Brain microvascular endothelial cell (primary cell): ENCODE measurements at regions not wholly inside any gene's neighbourhood (a gene's known extent, or its start where the extent isn't known, plus 50 kb on each side); places are given as distances from the start of the nearest gene placed in this dataset.

Source experiments
- DNase-seq: peaks from one replicate; pipeline ENCODE4 v3.0.0-alpha.2; 2020
- H3K27ac ChIP-seq: fragments of 250-450 bp; sonication (Bioruptor Pico); 2 replicates; pipeline ENCODE4 v1.5.1; 2020; ENCODE audit warnings: mild to moderate bottlenecking, moderate library complexity
- H3K27me3 ChIP-seq: fragments of 250-450 bp; sonication (Bioruptor Pico); replicated peaks from 2 replicates; pipeline ENCODE4 v1.5.1; 2020; ENCODE audit warnings: mild to moderate bottlenecking
- H3K36me3 ChIP-seq: fragments of 250-450 bp; sonication (Bioruptor Pico); replicated peaks from 2 replicates; pipeline ENCODE4 v1.5.1; 2020; ENCODE audit warnings: mild to moderate bottlenecking
- H3K4me3 ChIP-seq: 2 replicates; pipeline ENCODE4 v1.5.1; 2011; ENCODE audit warnings: low read depth, mild to moderate bottlenecking, control low read depth, low read length, moderate library complexity
- CTCF ChIP-seq: IDR thresholded peaks from 2 replicates; pipeline ENCODE4 v1.5.1; 2011; ENCODE audit warnings: low read depth, mild to moderate bottlenecking, moderate library complexity, low read length, control low read depth, inconsistent platforms; ENCODE audit errors: missing control alignments
- in situ Hi-C: cut with HindIII; loops from 2 replicates; pipeline ENCODE4 v1.10.0; 2017; ENCODE audit warnings: low sequenced_read_pairs, low pct_ligation_motif_present

- in situ Hi-C loops = no loop called here
- H3K27ac ChIP-seq = no peak overlapping the region
- DNase-seq = no peak
- no peaks in the 10 kb centered on the region for H3K36me3 ChIP-seq
- no peaks in the 10 kb centered on the region for H3K27me3 ChIP-seq
- H3K4me3 ChIP-seq = no peak overlapping the region
- no peak for TF ChIP-seq CTCF
Observed at GRCh38 chr2:200044453-200044852, 89.1 kb downstream of the MAIP1 start.

GRCh38 chr2:200048421-200048820 is 93.0 kb downstream of the MAIP1 start:
- Histone ChIP-seq H3K36me3 (no peaks in the 10 kb centered on the region), H3K27me3 (no peaks in the 10 kb centered on the region), H3K4me3 (no peak overlapping the region), H3K27ac (no peak overlapping the region)
- in situ Hi-C loops = no loop called here
- no peak for DNase-seq
- TF ChIP-seq CTCF = no peak

GRCh38 chr2:200049086-200049485 is 93.7 kb downstream of the MAIP1 start:
- H3K27ac ChIP-seq = no peak overlapping the region
- in situ Hi-C loops = no loop called here

GRCh38 chr2:200050921-200051610 is 95.7 kb downstream of the MAIP1 start:
- H3K27ac ChIP-seq = no peak overlapping the region
- H3K4me3 ChIP-seq = no peak overlapping the region
- no peak for TF ChIP-seq CTCF
- H3K36me3 ChIP-seq = no peaks in the 10 kb centered on the region
- DNase-seq = no peak
- no peaks in the 10 kb centered on the region for H3K27me3 ChIP-seq
- in situ Hi-C loops = no loop called here

More at GRCh38 chr2:200049086-200049485, 93.7 kb downstream of the MAIP1 start:
- no peak overlapping the region for H3K4me3 ChIP-seq
- TF ChIP-seq CTCF = no peak
- H3K27me3 ChIP-seq = no peaks in the 10 kb centered on the region
- DNase-seq = no peak
- no peaks in the 10 kb centered on the region for H3K36me3 ChIP-seq

GRCh38 chr2:200051611-200051945 is 96.2 kb downstream of the MAIP1 start:
- no peak overlapping the region for H3K4me3 ChIP-seq
- H3K36me3 ChIP-seq = no peaks in the 10 kb centered on the region
- no peak for DNase-seq
- no peak for TF ChIP-seq CTCF
- no peak overlapping the region for H3K27ac ChIP-seq
- in situ Hi-C loops = no loop called here
- no peaks in the 10 kb centered on the region for H3K27me3 ChIP-seq

GRCh38 chr2:200052627-200053026 is 97.2 kb downstream of the MAIP1 start:
- no peak for TF ChIP-seq CTCF
- DNase-seq = no peak
- Histone ChIP-seq H3K36me3 (no peaks in the 10 kb centered on the region), H3K27me3 (no peaks in the 10 kb centered on the region), H3K4me3 (no peak overlapping the region), H3K27ac (no peak overlapping the region)
- in situ Hi-C loops = no loop called here
